IMR-90 (cell line): ENCODE measurements at regions not wholly inside any gene's neighbourhood (a gene's known extent, or its start where the extent isn't known, plus 50 kb on each side); places are given as distances from the start of the nearest gene placed in this dataset.

ENCODE experiments used
- ATAC-seq: fragments of 200-7000 bp; cut with Tn5 transposase; 2 replicates; pipeline ENCODE4 v1.9.1; 2020; ENCODE audit warnings: low read depth, mild to moderate bottlenecking, moderate library complexity
- BruUV-seq: library from RNA; stranded (reverse); fragments of 400-500 nt; replicated peaks from 2 replicates; lab custom pipeline; 2021; lab: Mats Ljungman, UMichigan
- CTCF ChIA-PET: fragments of 300-600 bp; formaldehyde crosslinking; extraction: SDS; loops from one replicate; lab custom pipeline; 2021; ENCODE audit warnings: antibody characterized with exemption; lab: Yijun Ruan, JAX
- POLR2A ChIA-PET: fragments of 300-600 bp; sonication (Branson Sonifier 250); formaldehyde crosslinking; loops from one replicate; lab custom pipeline; 2022; ENCODE audit warnings: antibody characterized with exemption; ENCODE audit not compliant: unreplicated experiment; lab: Charles Lee
- DNase-seq: peaks from one replicate; pipeline ENCODE4 v3.0.0; 2013
- H2AFZ ChIP-seq: replicated peaks from 2 replicates; pipeline ENCODE3; 2013; ENCODE audit warnings: low read length, mild to moderate bottlenecking; ENCODE audit not compliant: poor library complexity
- H2AK5ac ChIP-seq: 2 replicates; pipeline ENCODE4 v1.6.1; 2013; ENCODE audit warnings: low read depth, low read length, inconsistent platforms
- H2AK9ac ChIP-seq: replicated peaks from 2 replicates; pipeline ENCODE3; 2013; ENCODE audit warnings: mild to moderate bottlenecking, low read depth, low read length, moderate library complexity; ENCODE audit not compliant: poor library complexity
- H2BK120ac ChIP-seq: 2 replicates; pipeline ENCODE4 v1.6.1; 2013; ENCODE audit warnings: low read depth, low read length, inconsistent platforms
- H2BK15ac ChIP-seq: 3 replicates; pipeline ENCODE4 v1.6.1; 2013; ENCODE audit warnings: low read depth, low read length, inconsistent platforms
- H2BK20ac ChIP-seq: 2 replicates; pipeline ENCODE4 v1.6.1; 2013; ENCODE audit warnings: low read depth, mild to moderate bottlenecking, inconsistent platforms, low read length, moderate library complexity
- H2BK5ac ChIP-seq: 2 replicates; pipeline ENCODE4 v1.6.1; 2013; ENCODE audit warnings: mild to moderate bottlenecking, low read depth, low read length, inconsistent platforms; ENCODE audit not compliant: poor library complexity, severe bottlenecking
- H3K14ac ChIP-seq: replicated peaks from 2 replicates; pipeline ENCODE4 v1.6.1; 2013; ENCODE audit warnings: low read depth, low read length, inconsistent platforms
- H3K18ac ChIP-seq: 2 replicates; pipeline ENCODE4 v1.6.1; 2013; ENCODE audit warnings: low read depth, low read length, control low read depth
- H3K23ac ChIP-seq: 2 replicates; pipeline ENCODE4 v1.6.1; 2013; ENCODE audit warnings: low read depth, low read length, inconsistent platforms
- H3K27ac ChIP-seq: 2 replicates; pipeline ENCODE4 v1.5.1; 2013; ENCODE audit warnings: mild to moderate bottlenecking, control low read depth, low read length; ENCODE audit not compliant: insufficient read depth
- H3K27me3 ChIP-seq: 2 replicates; pipeline ENCODE4 v1.6.1; 2013; ENCODE audit warnings: low read length; ENCODE audit not compliant: control insufficient read depth, insufficient read depth
- H3K36me3 ChIP-seq: 2 replicates; pipeline ENCODE4 v1.6.1; 2013; ENCODE audit warnings: low read length, mixed read lengths; ENCODE audit not compliant: control insufficient read depth, insufficient read depth
- H3K4ac ChIP-seq: 2 replicates; pipeline ENCODE4 v1.6.1; 2013; ENCODE audit warnings: low read depth, low read length, inconsistent platforms
- H3K4me1 ChIP-seq: 2 replicates; pipeline ENCODE4 v1.6.1; 2013; ENCODE audit warnings: low read length, mixed read lengths; ENCODE audit not compliant: control insufficient read depth, insufficient read depth
- H3K4me2 ChIP-seq: 2 replicates; pipeline ENCODE4 v1.6.1; 2013; ENCODE audit warnings: low read depth, mild to moderate bottlenecking, control low read depth, low read length, moderate library complexity
- H3K4me3 ChIP-seq: 2 replicates; pipeline ENCODE4 v1.5.1; 2013; ENCODE audit warnings: low read depth, mild to moderate bottlenecking, control low read depth, low read length, moderate library complexity; ENCODE audit not compliant: insufficient read depth
- H3K56ac ChIP-seq: 2 replicates; pipeline ENCODE4 v1.6.1; 2013; ENCODE audit warnings: low read length, inconsistent platforms; ENCODE audit not compliant: insufficient read depth; ENCODE audit errors: extremely low read depth
- H3K79me1 ChIP-seq, 2 experiments: 2 replicates each; pipeline ENCODE4 v1.6.1; 2013; ENCODE audit warnings: low read length in 2 of 2, inconsistent platforms in 1 of 2, low read depth in 1 of 2
- H3K9ac ChIP-seq: 2 replicates; pipeline ENCODE4 v1.6.1; 2013; ENCODE audit warnings: low read depth, low read length, control low read depth
- H3K9me1 ChIP-seq: 2 replicates; pipeline ENCODE4 v1.6.1; 2013; ENCODE audit warnings: low read length, inconsistent platforms; ENCODE audit not compliant: insufficient read depth
- H3K9me3 ChIP-seq: 2 replicates; pipeline ENCODE4 v1.6.1; 2013; ENCODE audit warnings: low read length; ENCODE audit not compliant: control insufficient read depth, insufficient read depth
- H4K20me1 ChIP-seq: 2 replicates; pipeline ENCODE4 v1.6.1; 2013; ENCODE audit warnings: low read length, inconsistent platforms; ENCODE audit not compliant: insufficient read depth
- H4K5ac ChIP-seq: 2 replicates; pipeline ENCODE4 v1.6.1; 2013; ENCODE audit warnings: mild to moderate bottlenecking, low read depth, low read length, control low read depth
- H4K8ac ChIP-seq, 2 experiments: 2 replicates each; pipeline ENCODE4 v1.6.1; 2013; ENCODE audit warnings: low read depth in 2 of 2, low read length in 2 of 2, control low read depth in 1 of 2, inconsistent platforms in 1 of 2
- H4K91ac ChIP-seq: 2 replicates; pipeline ENCODE4 v1.6.1; 2013; ENCODE audit warnings: low read depth, low read length, inconsistent platforms; ENCODE audit not compliant: insufficient read depth
- FOS ChIP-seq: fragments of 150-350 bp; IDR thresholded peaks from 2 replicates; pipeline ENCODE4 v1.6.1; 2016; ENCODE audit warnings: low read depth, low read length
- MAFK ChIP-seq: IDR thresholded peaks from 2 replicates; pipeline ENCODE4 v1.6.1; 2012; ENCODE audit warnings: low read depth, low read length, improper control_type of control experiment
- NFE2L2 ChIP-seq: fragments of 150-350 bp; IDR thresholded peaks from 2 replicates; pipeline ENCODE4 v1.6.1; 2016; ENCODE audit warnings: low read depth, mild to moderate bottlenecking, low read length
- POLR2A ChIP-seq: IDR thresholded peaks from 2 replicates; pipeline ENCODE4 v1.6.1; 2012; ENCODE audit warnings: mild to moderate bottlenecking, low read depth, low read length
- RAD21 ChIP-seq: IDR thresholded peaks from 2 replicates; pipeline ENCODE4 v1.6.1; 2012; ENCODE audit warnings: low read length, improper control_type of control experiment
- RFX5 ChIP-seq: IDR thresholded peaks from 2 replicates; pipeline ENCODE4 v1.8.0; 2012; ENCODE audit warnings: low read depth, mild to moderate bottlenecking, low read length, moderate library complexity
- SMC3 ChIP-seq: fragments of 150-350 bp; IDR thresholded peaks from 2 replicates; pipeline ENCODE4 v1.6.1; 2016; ENCODE audit warnings: low read depth, mild to moderate bottlenecking, antibody characterized with exemption, low read length, moderate library complexity
- USF2 ChIP-seq: fragments of 150-350 bp; IDR thresholded peaks from 2 replicates; pipeline ENCODE4 v1.6.1; 2017; ENCODE audit warnings: mild to moderate bottlenecking, antibody characterized with exemption, low read length, low read depth
- WGBS, 2 experiments: methylation state at CpG; one replicate each; pipeline versions ENCODE4 v1.1.5 to v1.1.7; 2013; ENCODE audit warnings: missing lambda C conversion rate in 2 of 2; ENCODE audit not compliant: insufficient read length in 1 of 2; ENCODE audit errors: extremely low coverage in 2 of 2; 5-methylcytosine and 5-hydroxymethylcytosine counted together
- dilution Hi-C: fragments of 300-500 bp; cut with HindIII; formaldehyde crosslinking; loops from one replicate; pipeline ENCODE4 v1.14.3; 2018; ENCODE audit warnings: low sequenced_read_pairs; ENCODE audit not compliant: unreplicated experiment
- in situ Hi-C: fragments of 300-500 bp; cut with MboI; formaldehyde crosslinking; loops from 3 replicates; pipeline ENCODE4 v1.14.3; 2019; ENCODE audit warnings: low sequenced_read_pairs, inconsistent platforms, mixed read lengths
- intact Hi-C: fragments of 100-400 bp; cut with micrococcal nuclease; formaldehyde crosslinking; loops from 2 replicates; pipeline ENCODE4 v1.10.0; 2022
- TF ChIP-seq, protein P1 (sequence below): fragments of 150-350 bp; IDR thresholded peaks from 2 replicates; pipeline ENCODE4 v1.6.1; 2016; ENCODE audit warnings: low read depth, mild to moderate bottlenecking, low read length, moderate library complexity, borderline replicate concordance

GRCh38 chr11:71070490-71071453 lies 181.6 kb downstream of the SHANK2 start (continued):
- TF ChIP-seq RFX5 = no peak

DNA sequence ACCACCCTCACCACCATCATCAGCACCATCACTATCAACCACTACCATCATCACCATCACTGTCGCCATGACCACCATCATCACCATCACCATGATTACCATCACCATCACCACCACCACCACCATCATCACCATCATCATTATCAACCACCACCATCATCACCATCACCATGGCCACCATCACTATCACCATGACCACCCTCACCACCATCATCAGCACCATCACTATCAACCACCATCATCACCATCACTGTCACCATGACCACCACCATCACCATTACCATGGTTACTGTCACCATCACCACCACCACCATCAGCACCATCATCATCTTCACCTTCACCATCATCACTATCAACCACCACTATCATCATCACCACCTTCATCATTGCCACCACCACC lies 183.4 kb downstream of the SHANK2 start:
- H3K9me3 ChIP-seq = no peaks in the 10 kb centered on the region; the same call in 1 of the 2 replicates
- no TSS peak for BruUV-seq
- H2AK9ac ChIP-seq = no peak overlapping the region
- no peak overlapping the region for H2AK5ac ChIP-seq
- H4K20me1 ChIP-seq = no peaks in the 10 kb centered on the region; the same call in none of the 2 replicates
- no peaks in the 10 kb centered on the region for H3K27me3 ChIP-seq
- H3K4me2 ChIP-seq = no peak overlapping the region
- no peak overlapping the region for H3K4ac ChIP-seq
- dilution Hi-C loops = no loop called here
- H2BK20ac ChIP-seq = no peak overlapping the region
- TF ChIP-seq SMC3 (no peak), POLR2A (no peak), MAFK (no peak), RAD21 (no peak), NFE2L2 (no peak), FOS (no peak), RFX5 (no peak), USF2 (no peak)
- TF ChIP-seq, protein P1, sequence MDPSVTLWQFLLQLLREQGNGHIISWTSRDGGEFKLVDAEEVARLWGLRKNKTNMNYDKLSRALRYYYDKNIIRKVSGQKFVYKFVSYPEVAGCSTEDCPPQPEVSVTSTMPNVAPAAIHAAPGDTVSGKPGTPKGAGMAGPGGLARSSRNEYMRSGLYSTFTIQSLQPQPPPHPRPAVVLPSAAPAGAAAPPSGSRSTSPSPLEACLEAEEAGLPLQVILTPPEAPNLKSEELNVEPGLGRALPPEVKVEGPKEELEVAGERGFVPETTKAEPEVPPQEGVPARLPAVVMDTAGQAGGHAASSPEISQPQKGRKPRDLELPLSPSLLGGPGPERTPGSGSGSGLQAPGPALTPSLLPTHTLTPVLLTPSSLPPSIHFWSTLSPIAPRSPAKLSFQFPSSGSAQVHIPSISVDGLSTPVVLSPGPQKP = no peak
- CTCF ChIA-PET = no interaction called here
- no peak overlapping the region for H3K23ac ChIP-seq
- no peak for DNase-seq
- H4K8ac ChIP-seq = no peak overlapping the region
- H2BK5ac ChIP-seq = no peak overlapping the region
- H2BK120ac ChIP-seq = no peak overlapping the region
- H3K27ac ChIP-seq = no peak overlapping the region
- H3K18ac ChIP-seq = no peak overlapping the region
- H3K14ac ChIP-seq = no peak overlapping the region
- H3K9ac ChIP-seq = no peak overlapping the region
- in situ Hi-C loops = no loop called here
- no peak overlapping the region for H3K56ac ChIP-seq
- no peak overlapping the region for H2BK15ac ChIP-seq
- H3K36me3 ChIP-seq = peaks cover 2% of the 10 kb centered on the region; the same call in 1 of the 2 replicates
- H3K79me1 ChIP-seq = no peaks in the 10 kb centered on the region
- no peak overlapping the region for H4K91ac ChIP-seq
- no peak overlapping the region for H4K5ac ChIP-seq
- H3K4me1 ChIP-seq = no peaks in the 10 kb centered on the region
- H3K4me3 ChIP-seq = no peak overlapping the region
- no peak for ATAC-seq
- intact Hi-C loops = no loop called here
- POLR2A ChIA-PET = no interaction called here
- 86% methylated on average over 1 of the region's 1 CpG; no CpG with 5 or more reads in 1 of the 2 experiments for whole genome bisulfite sequencing, 2 experiments
- no peak overlapping the region for H2AFZ ChIP-seq
- no peaks in the 10 kb centered on the region for H3K9me1 ChIP-seq
